A549 (cell line): ENCODE measurements at regions not wholly inside any gene's neighbourhood (a gene's known extent, or its start where the extent isn't known, plus 50 kb on each side); places are given as distances from the start of the nearest gene placed in this dataset.

ENCODE experiments used
- ATAC-seq, 2 experiments: fragments of 200-7000 bp in 1 of 2; fragments of >200 bp in 1 of 2; cut with Nextera tagmentation in 1 of 2; cut with Tn5 transposase in 1 of 2; 3 replicates each; pipeline versions ENCODE4 v1.8.0 to v1.9.1; 2018 to 2020; ENCODE audit warnings: mild to moderate bottlenecking in 1 of 2, moderate library complexity in 1 of 2
- CTCF ChIA-PET: fragments of 300-600 bp; sonication (Branson Sonifier 250); formaldehyde crosslinking; extraction: SDS; loops from one replicate; lab custom pipeline; 2021; ENCODE audit warnings: antibody characterized with exemption, inconsistent platforms; lab: Yijun Ruan, JAX
- POLR2A ChIA-PET: fragments of 350-600 bp; formaldehyde crosslinking; extraction: SDS; loops from one replicate; lab custom pipeline; 2021; ENCODE audit warnings: antibody characterized with exemption, inconsistent platforms; lab: Yijun Ruan, JAX
- DNase-seq, 2 experiments: peaks; one replicate each; pipeline versions ENCODE4 v3.0.0 to v3.0.0-alpha.2; 2011 to 2016; ENCODE audit warnings: low read depth in 1 of 2, low spot score in 1 of 2
- FAIRE-seq: peaks from 2 replicates; lab custom pipeline; 2011; peaks lifted over from hg19 to GRCh38; lab: Jason Lieb, UNC
- H3K27ac ChIP-seq, 2 experiments: fragments of >200 bp; sonication (Bioruptor Twin); formaldehyde crosslinking; 3 replicates each; pipeline ENCODE4 v1.5.1; 2016 to 2017
- H3K4me1 ChIP-seq: fragments of >200 bp; sonication (Bioruptor Twin); formaldehyde crosslinking; 3 replicates; pipeline ENCODE4 v1.6.1; 2016
- H3K4me2 ChIP-seq: fragments of >200 bp; sonication (Bioruptor Twin); formaldehyde crosslinking; 3 replicates; pipeline ENCODE4 v1.6.1; 2016
- H3K4me3 ChIP-seq: fragments of >200 bp; sonication (Bioruptor Twin); formaldehyde crosslinking; 3 replicates; pipeline ENCODE4 v1.5.1; 2016
- H3K9me3 ChIP-seq: fragments of >200 bp; sonication (Bioruptor Twin); formaldehyde crosslinking; 3 replicates; pipeline ENCODE4 v1.6.1; 2016
- ATOH8 ChIP-seq: fragments of 250-450 bp; sonication (Bioruptor Pico); IDR thresholded peaks from 2 replicates; pipeline ENCODE4 v1.5.0; 2020; ENCODE audit warnings: low read depth, mild to moderate bottlenecking, moderate library complexity
- CHD4 ChIP-seq: fragments of 200-600 bp; sonication (generic); IDR thresholded peaks from 2 replicates; pipeline ENCODE4 v1.6.1; 2016; ENCODE audit warnings: antibody characterized with exemption, mild to moderate bottlenecking, borderline replicate concordance
- EHMT2 ChIP-seq: fragments of 200-600 bp; sonication (generic); IDR thresholded peaks from 2 replicates; pipeline ENCODE4 v1.6.1; 2016; ENCODE audit warnings: antibody characterized with exemption, low read depth, mild to moderate bottlenecking, moderate library complexity
- EP300 ChIP-seq, 2 experiments: fragments of >200 bp; sonication (Bioruptor Twin); formaldehyde crosslinking; IDR thresholded peaks; 2 replicates in 1 of 2; 3 replicates in 1 of 2; pipeline ENCODE4 v1.6.1; 2016 to 2017
- ESRRA ChIP-seq: fragments of 150-350 bp; IDR thresholded peaks from 2 replicates; pipeline ENCODE4 v1.6.1; 2014; ENCODE audit warnings: mild to moderate bottlenecking, low read length, borderline replicate concordance
- FOSB ChIP-seq: fragments of 250-450 bp; sonication (Bioruptor Pico); IDR thresholded peaks from 2 replicates; pipeline ENCODE4 v1.5.0; 2020; ENCODE audit warnings: mild to moderate bottlenecking, moderate library complexity
- FOSL2 ChIP-seq, 2 experiments: fragments of 450-650 bp in 1 of 2; fragments of >200 bp in 1 of 2; sonication (Bioruptor Twin) in 1 of 2; formaldehyde crosslinking; IDR thresholded peaks; 2 replicates each; pipeline versions ENCODE4 v1.5.0 to v1.6.1; 2016 to 2020; ENCODE audit warnings: mild to moderate bottlenecking in 1 of 2, moderate library complexity in 1 of 2
- FOXS1 ChIP-seq: fragments of 250-450 bp; sonication (Bioruptor Pico); IDR thresholded peaks from 2 replicates; pipeline ENCODE4 v1.5.0; 2020; ENCODE audit warnings: mild to moderate bottlenecking, moderate library complexity
- HEYL ChIP-seq: fragments of 250-450 bp; sonication (Bioruptor Pico); IDR thresholded peaks from 2 replicates; pipeline ENCODE4 v1.8.0; 2021; ENCODE audit warnings: mild to moderate bottlenecking, moderate library complexity
- HMGXB4 ChIP-seq: fragments of 250-450 bp; sonication (Bioruptor Pico); IDR thresholded peaks from 2 replicates; pipeline ENCODE4 v1.5.0; 2021; ENCODE audit warnings: mild to moderate bottlenecking, moderate library complexity, borderline replicate concordance
- HOXA7 ChIP-seq: fragments of 250-450 bp; sonication (Bioruptor Pico); IDR thresholded peaks from 2 replicates; pipeline ENCODE4 v1.5.0; 2020; ENCODE audit warnings: mild to moderate bottlenecking, moderate library complexity
- HOXB13 ChIP-seq: fragments of 250-450 bp; sonication (Bioruptor Pico); IDR thresholded peaks from 2 replicates; pipeline ENCODE4 v1.5.0; 2020; ENCODE audit warnings: low read depth, mild to moderate bottlenecking, moderate library complexity
- KDM5A ChIP-seq: fragments of 200-600 bp; sonication (generic); IDR thresholded peaks from 2 replicates; pipeline ENCODE4 v1.6.1; 2016; ENCODE audit warnings: antibody characterized with exemption, mild to moderate bottlenecking
- MAZ ChIP-seq: fragments of 150-350 bp; IDR thresholded peaks from 2 replicates; pipeline ENCODE4 v1.6.1; 2014; ENCODE audit warnings: antibody characterized with exemption, low read depth, low read length, borderline replicate concordance
- NFE2L2 ChIP-seq: fragments of 150-350 bp; conservative IDR thresholded peaks from 2 replicates; pipeline ENCODE4 v1.6.1; 2014; ENCODE audit warnings: low read length
- PHF8 ChIP-seq: fragments of 200-600 bp; sonication (generic); IDR thresholded peaks from 2 replicates; pipeline ENCODE4 v1.6.1; 2016; ENCODE audit warnings: low read depth, mild to moderate bottlenecking, antibody characterized with exemption, moderate library complexity, borderline replicate concordance
- POLR2A ChIP-seq: IDR thresholded peaks from 2 replicates; pipeline ENCODE4 v1.6.1; 2012; ENCODE audit warnings: mild to moderate bottlenecking, low read length
- RARB ChIP-seq: fragments of 250-450 bp; sonication (Bioruptor Pico); IDR thresholded peaks from 2 replicates; pipeline ENCODE4 v1.8.0; 2021; ENCODE audit warnings: mild to moderate bottlenecking, moderate library complexity
- TP53 ChIP-seq: fragments of 250-450 bp; sonication (Bioruptor Pico); IDR thresholded peaks from 2 replicates; pipeline ENCODE4 v1.5.0; 2021; ENCODE audit warnings: mild to moderate bottlenecking, moderate library complexity
- WGBS: methylation state at CpG from one replicate; pipeline ENCODE4 v1.1.6; 2017; ENCODE audit errors: missing lambda C conversion rate; 5-methylcytosine and 5-hydroxymethylcytosine counted together

- TF ChIP-seq PHF8, result no peak
- TF ChIP-seq FOSL2 (IDR thresholded peaks at IDR 0.05), result no peak
- TF ChIP-seq FOSL2 (CRISPR knock-in tag; IDR thresholded peaks at IDR 0.05), result no peak
- no peak for TF ChIP-seq NFE2L2
- TF ChIP-seq CHD4, result no peak
- FAIRE-seq, result no peak
- POLR2A ChIA-PET, result no interaction called here
- H3K9me3 ChIP-seq, result no peaks in the 10 kb centered on the region
- H3K4me1 ChIP-seq, result no peaks in the 10 kb centered on the region
- no peak overlapping the region for H3K4me2 ChIP-seq
- no peak for ATAC-seq
- CTCF ChIA-PET, result no interaction called here
- H3K27ac ChIP-seq, result no peak overlapping the region
- no peak overlapping the region for H3K4me3 ChIP-seq
- 6% methylated on average over 3 of the region's 3 CpGs for WGBS
- no peak for DNase-seq
Measured at GRCh38 chr13:107441279-107441678, 774.1 kb downstream of the LIG4 start.

GRCh38 chr13:107438251-107438650 lies 777.1 kb downstream of the LIG4 start:
- FAIRE-seq, result no peak
- no peak for ATAC-seq
- no peak for DNase-seq
- ChIA-PET POLR2A (no interaction called here), CTCF (no interaction called here)
- H3K9me3 ChIP-seq, result no peaks in the 10 kb centered on the region
- WGBS, result 7% methylated on average over 1 of the region's 1 CpG
- H3K4me2 ChIP-seq, result no peak overlapping the region
- TF ChIP-seq HEYL, result no peak
- TF ChIP-seq PHF8, result no peak
- TF ChIP-seq RARB, result no peak
- TF ChIP-seq EHMT2, result no peak
- no peaks in the 10 kb centered on the region for H3K4me1 ChIP-seq
- H3K27ac ChIP-seq, result no peak overlapping the region
- no peak overlapping the region for H3K4me3 ChIP-seq

GRCh38 chr13:107434347-107434746 lies 781.0 kb downstream of the LIG4 start:
- Histone ChIP-seq H3K27ac (no peak overlapping the region), H3K4me1 (no peaks in the 10 kb centered on the region), H3K4me2 (no peak overlapping the region)
- no peak for FAIRE-seq
- 53% methylated on average over 4 of the region's 4 CpGs for WGBS
- no peak for TF ChIP-seq TP53
- TF ChIP-seq FOXS1 (CRISPR knock-in tag), result no peak
- TF ChIP-seq EP300 (IDR thresholded peaks at IDR 0.05), result no peak
- no peak for TF ChIP-seq ATOH8 (CRISPR knock-in tag)
- TF ChIP-seq HOXA7 (CRISPR knock-in tag), result no peak
- TF ChIP-seq HOXB13 (CRISPR knock-in tag), result no peak
- no peak for TF ChIP-seq PHF8
- no peak for TF ChIP-seq HEYL
- no peak for TF ChIP-seq POLR2A
- no peak for TF ChIP-seq HMGXB4 (CRISPR knock-in tag)
- TF ChIP-seq, all 56 proteins: peak for 0
- ATAC-seq (no peak), DNase-seq (no peak)
- POLR2A ChIA-PET, result no interaction called here
- Histone ChIP-seq H3K4me3 (no peak overlapping the region), H3K9me3 (no peaks in the 10 kb centered on the region)
- CTCF ChIA-PET, result no interaction called here

GRCh38 chr13:107427536-107427935 lies 787.8 kb downstream of the LIG4 start:
- CTCF ChIA-PET, result no interaction called here
- no peak overlapping the region for H3K4me2 ChIP-seq
- no peak for TF ChIP-seq RARB
- H3K9me3 ChIP-seq, result no peaks in the 10 kb centered on the region
- ATAC-seq, result no peak
- H3K4me3 ChIP-seq, result no peak overlapping the region
- no peaks in the 10 kb centered on the region for H3K4me1 ChIP-seq
- FAIRE-seq, result no peak
- no peak for DNase-seq
- no peak overlapping the region for H3K27ac ChIP-seq
- POLR2A ChIA-PET, result no interaction called here

- WGBS, result 31% methylated on average over 2 of the region's 2 CpGs
- Histone ChIP-seq H3K4me2 (no peak overlapping the region), H3K9me3 (no peaks in the 10 kb centered on the region), H3K27ac (no peak overlapping the region), H3K4me1 (no peaks in the 10 kb centered on the region), H3K4me3 (no peak overlapping the region)
- DNase-seq (no peak), FAIRE-seq (no peak), ATAC-seq (no peak)
- ChIA-PET POLR2A (no interaction called here), CTCF (no interaction called here)
- TF ChIP-seq ESRRA (no peak), FOXS1 (CRISPR knock-in tag) (no peak), MAZ (no peak), FOSB (no peak), KDM5A (no peak)
Measured at GRCh38 chr13:107422421-107422820, 792.9 kb downstream of the LIG4 start.
